Psoas muscle (tissue), 7 donors: ENCODE measurements at regions not wholly inside any gene's neighbourhood (a gene's known extent, or its start where the extent isn't known, plus 50 kb on each side); places are given as distances from the start of the nearest gene placed in this dataset.
"Not testable (repeated sequence)": the region's sequence is repeated elsewhere in the genome, so short reads cannot be mapped to it uniquely, and the experiment has no call there.

ENCODE experiments used
- ATAC-seq, 4 donors: fragments of 200-7000 bp; cut with Tn5 transposase; one replicate each; pipeline ENCODE4 v1.9.1; 2020; ENCODE audit warnings: moderate library complexity in 3 of 4, mild to moderate bottlenecking in 2 of 4
- DNase-seq, 2 donors: peaks; one replicate each; pipeline ENCODE4 v3.0.0-alpha.2; 2020
- H3K27ac ChIP-seq: fragments of 200-600 bp; one replicate; pipeline ENCODE4 v1.8.0; 2022
- H3K27me3 ChIP-seq, 3 donors: fragments of 200-600 bp in 1 of 3; one replicate each; pipeline versions ENCODE4 v1.6.1 to v1.8.0; 2013 to 2022; ENCODE audit warnings: low read length in 2 of 3, mild to moderate bottlenecking in 2 of 3, moderate library complexity in 1 of 3; ENCODE audit not compliant: insufficient read depth in 3 of 3
- H3K36me3 ChIP-seq, 2 donors: fragments of 200-600 bp in 1 of 2; one replicate each; pipeline versions ENCODE4 v1.6.1 to v1.8.0; 2013 to 2022; ENCODE audit warnings: low read depth in 1 of 2, mild to moderate bottlenecking in 1 of 2, moderate library complexity in 1 of 2; ENCODE audit not compliant: insufficient read depth in 1 of 2
- H3K4me1 ChIP-seq: fragments of 200-600 bp; one replicate; pipeline ENCODE4 v1.8.0; 2022
- H3K4me3 ChIP-seq: fragments of 200-600 bp; one replicate; pipeline ENCODE4 v1.8.0; 2022; ENCODE audit warnings: mild to moderate bottlenecking
- H3K9me3 ChIP-seq: fragments of 200-600 bp; one replicate; pipeline ENCODE4 v1.8.0; 2022
- CTCF ChIP-seq: fragments of 200-600 bp; IDR thresholded peaks from one replicate; pipeline ENCODE4 v1.8.0; 2022; ENCODE audit warnings: antibody characterized with exemption
- WGBS, 3 donors: extraction: QIAGEN DNeasy Blood & Tissue Kit; methylation state at CpG; one replicate each; pipeline versions ENCODE4 v1.1.6 to v1.1.7; 2013; 5-methylcytosine and 5-hydroxymethylcytosine counted together
- intact Hi-C, 2 donors: fragments of 100-400 bp; cut with DNase I; formaldehyde crosslinking; loops; one replicate each; pipeline versions ENCODE4 v1.11.0 to v1.14.2; 2022
- donor health status: healthy with polysubstance abuse.
- donor health status: DM: no; HTN: no; CAD: no; lungs with moderate emphysema.
- donor health status: Bipolar disorder and iron deficiency.
- donor health status: healthy.
- donor health status: DM: yes; HTN: yes; CAD: no.
- donor health status: DM: no; HTN: no; CAD: no.
- donor health status: DM: yes; HTN: yes; CAD: no.

- no peak overlapping the region for H3K4me3 ChIP-seq
- H3K36me3 ChIP-seq, result no peaks in the 10 kb centered on the region
- intact Hi-C loops, result no loop called here
- TF ChIP-seq CTCF, result no peak
- no peak for DNase-seq
- H3K9me3 ChIP-seq, result no peaks in the 10 kb centered on the region
- no peaks in the 10 kb centered on the region for H3K27me3 ChIP-seq
- 92 to 93% (median 93%) methylated on average over 7 of the region's 7 CpGs for WGBS, 3 donors
- H3K27ac ChIP-seq, result no peak overlapping the region
- no peaks in the 10 kb centered on the region for H3K4me1 ChIP-seq
- ATAC-seq, result no peak
Observed at GRCh38 chrX:5695971-5696370, 532.7 kb downstream of the NLGN4X start.

GRCh38 chrX:5683996-5684395 lies 544.7 kb downstream of the NLGN4X start:
- Histone ChIP-seq H3K9me3 (no peaks in the 10 kb centered on the region), H3K4me3 (no peak overlapping the region), H3K4me1 (no peaks in the 10 kb centered on the region), H3K36me3 (no peaks in the 10 kb centered on the region), H3K27ac (no peak overlapping the region), H3K27me3 (no peaks in the 10 kb centered on the region)
- DNase-seq (no peak), ATAC-seq (no peak)
- no peak for TF ChIP-seq CTCF
- WGBS, 3 donors, result 47 to 60% (median 52%) methylated on average over 2 of the region's 2 CpGs
- intact Hi-C loops, result no loop called here

GRCh38 chrX:5681159-5681558 lies 547.5 kb downstream of the NLGN4X start:
- H3K36me3 ChIP-seq, result no peaks in the 10 kb centered on the region
- DNase-seq, result no peak
- intact Hi-C loops, result no loop called here
- no peak overlapping the region for H3K4me3 ChIP-seq
- TF ChIP-seq CTCF, result no peak
- no peak overlapping the region for H3K27ac ChIP-seq
- no peaks in the 10 kb centered on the region for H3K9me3 ChIP-seq
- H3K27me3 ChIP-seq, result no peaks in the 10 kb centered on the region
- ATAC-seq, result no peak
- WGBS, 3 donors, result 52 to 67% (median 53%) methylated on average over 3 of the region's 3 CpGs
- H3K4me1 ChIP-seq, result no peaks in the 10 kb centered on the region

- DNase-seq, result no peak
- no peak for TF ChIP-seq CTCF
- Histone ChIP-seq H3K4me1 (no peaks in the 10 kb centered on the region), H3K4me3 (no peak overlapping the region), H3K27ac (no peak overlapping the region), H3K9me3 (no peaks in the 10 kb centered on the region), H3K36me3 (no peaks in the 10 kb centered on the region), H3K27me3 (no peaks in the 10 kb centered on the region)
- WGBS, 3 donors, result 75 to 78% (median 77%) methylated on average over 3 of the region's 3 CpGs
- ATAC-seq, result no peak
- intact Hi-C loops, result no loop called here
Observed at GRCh38 chrX:5674036-5674435, 554.6 kb downstream of the NLGN4X start.

- 52 to 70% (median 64%) methylated on average over 2 of the region's 2 CpGs for whole genome bisulfite sequencing, 3 donors
Observed at GRCh38 chrX:5672099-5672498, 556.6 kb downstream of the NLGN4X start.

GRCh38 chrX:5666689-5667088 lies 562.0 kb downstream of the NLGN4X start:
- DNase-seq, ATAC-seq, H3K4me3 ChIP-seq, H3K27me3 ChIP-seq, intact Hi-C loops, H3K36me3 ChIP-seq, H3K4me1 ChIP-seq, H3K9me3 ChIP-seq, H3K27ac ChIP-seq: not testable (repeated sequence)
- 64 to 88% (median 76%) methylated on average over 4 of the region's 4 CpGs for WGBS, 3 donors

More at GRCh38 chrX:5672099-5672498, 556.6 kb downstream of the NLGN4X start:
- Histone ChIP-seq H3K4me3 (no peak overlapping the region), H3K36me3 (no peaks in the 10 kb centered on the region), H3K27ac (no peak overlapping the region), H3K9me3 (no peaks in the 10 kb centered on the region), H3K27me3 (no peaks in the 10 kb centered on the region), H3K4me1 (no peaks in the 10 kb centered on the region)
- no peak for DNase-seq
- intact Hi-C loops, result no loop called here
- no peak for TF ChIP-seq CTCF
- no peak for ATAC-seq
